NCI-H2196 (cell line): ENCODE measurements at regions not wholly inside any gene's neighbourhood (a gene's known extent, or its start where the extent isn't known, plus 50 kb on each side); places are given as distances from the start of the nearest gene placed in this dataset.
"Not testable (repeated sequence)": the region's sequence is repeated elsewhere in the genome, so short reads cannot be mapped to it uniquely, and the experiment has no call there.

ENCODE experiments used
- DNase-seq: peaks from one replicate; lab custom pipeline; 2025; ENCODE audit not compliant: unreplicated experiment; lab: John Stamatoyannopoulos, UW

DNA sequence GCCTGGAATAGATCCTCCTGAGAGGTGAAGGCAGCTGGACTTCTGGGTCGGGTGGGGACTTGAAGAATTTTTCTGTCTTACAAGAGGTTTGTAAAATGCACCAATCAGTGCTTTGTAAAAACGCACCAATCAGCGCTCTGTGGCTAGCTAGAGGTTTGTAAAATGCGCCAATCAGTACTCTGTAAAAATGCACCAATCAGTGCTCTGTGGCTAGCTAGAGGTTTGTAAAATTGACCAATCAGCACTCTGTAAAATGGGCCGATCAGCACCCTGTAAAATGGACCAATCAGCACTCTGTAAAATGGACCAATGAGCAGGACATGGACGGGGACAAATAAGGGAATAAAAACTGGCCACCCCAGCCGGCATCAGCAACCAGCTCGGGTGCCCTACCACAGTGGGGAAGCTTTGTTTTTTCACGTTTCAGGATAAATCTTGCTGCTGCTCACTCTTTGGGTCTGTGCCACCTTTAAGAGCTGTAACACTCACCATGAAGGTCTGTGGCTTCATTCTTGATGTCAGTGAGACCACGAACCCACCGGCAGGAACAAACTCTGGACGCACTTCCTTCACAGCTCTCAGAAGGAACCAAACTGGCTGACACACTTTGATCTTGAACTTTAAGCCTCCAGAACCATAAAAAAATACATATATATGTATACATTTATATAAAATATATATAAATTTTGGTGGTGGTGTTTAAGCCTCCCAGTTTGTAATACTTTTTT lies 197.8 kb upstream of the SLCO3A1 start:
- not testable (repeated sequence) for DNase-seq

DNA sequence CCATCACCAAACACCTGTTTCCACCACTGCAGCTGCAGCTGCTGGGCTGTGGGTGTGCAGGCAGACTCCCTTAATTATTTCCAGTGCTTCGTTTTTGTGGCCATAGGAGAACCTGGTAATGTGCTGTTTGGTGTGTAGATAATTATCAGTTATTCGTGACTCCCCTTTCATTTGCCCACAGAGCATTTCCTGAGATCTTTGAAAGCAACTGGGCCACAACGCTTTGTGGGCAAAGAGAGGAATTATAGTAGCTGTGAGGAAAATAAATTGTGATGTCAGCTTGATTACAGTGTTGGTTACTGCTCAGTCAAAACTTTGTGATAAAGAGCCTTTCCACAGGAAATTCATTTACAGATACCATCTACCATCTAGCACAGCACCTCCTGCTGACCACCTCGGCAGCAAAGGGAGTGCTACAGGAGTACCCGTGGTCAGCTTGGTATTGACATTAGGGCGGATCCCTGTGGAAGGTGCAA lies 193.3 kb upstream of the SLCO3A1 start:
- no peak for DNase-seq

DNA sequence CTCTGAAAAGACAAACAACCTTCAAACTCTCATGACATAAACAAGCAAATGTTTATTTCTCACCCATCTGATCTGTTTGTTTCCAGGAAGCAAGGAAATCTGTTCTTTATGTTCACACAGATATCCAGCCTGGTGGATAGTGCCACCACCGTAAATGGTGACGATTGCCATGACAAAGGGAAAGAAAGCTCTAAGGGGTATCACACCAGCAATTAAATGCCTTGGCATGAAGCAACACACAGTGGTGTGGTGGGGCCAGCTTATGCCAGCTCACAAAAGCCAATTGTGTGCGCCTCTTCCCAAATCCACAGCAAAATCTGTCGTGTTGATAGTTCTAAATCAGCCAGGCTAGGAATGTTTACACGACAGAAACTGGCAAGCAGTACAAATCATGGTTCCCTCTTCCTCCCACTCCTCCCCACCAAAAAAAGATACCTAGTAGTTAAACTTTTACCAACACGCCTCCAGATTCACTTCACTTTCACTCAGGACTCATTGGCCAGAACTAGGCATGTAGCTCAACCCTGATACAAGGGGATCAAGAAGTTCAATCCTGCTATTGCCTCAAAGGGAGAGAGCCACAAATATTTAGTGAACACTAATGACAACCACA lies 189.2 kb upstream of the SLCO3A1 start:
- no peak for DNase-seq

DNA sequence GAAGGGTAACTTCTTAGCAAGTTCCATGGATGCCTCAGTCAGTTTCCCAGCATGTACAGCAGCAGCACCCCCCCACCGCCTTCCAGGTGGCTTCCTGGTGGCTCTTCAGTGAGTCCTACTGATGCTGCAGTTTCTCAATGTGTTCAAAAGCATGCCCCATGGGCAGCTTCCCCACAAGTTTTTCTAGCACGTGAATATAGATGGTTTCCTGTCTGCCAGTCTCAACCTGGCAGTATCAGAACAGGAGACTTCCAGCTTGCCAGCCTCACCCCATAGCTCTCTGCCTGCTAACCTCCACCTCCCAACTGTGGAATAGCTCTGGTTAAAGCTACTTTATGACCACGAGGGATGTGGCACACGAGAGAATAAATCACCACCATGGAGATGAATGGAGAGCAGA lies 188.3 kb upstream of the SLCO3A1 start:
- no peak for DNase-seq

DNA sequence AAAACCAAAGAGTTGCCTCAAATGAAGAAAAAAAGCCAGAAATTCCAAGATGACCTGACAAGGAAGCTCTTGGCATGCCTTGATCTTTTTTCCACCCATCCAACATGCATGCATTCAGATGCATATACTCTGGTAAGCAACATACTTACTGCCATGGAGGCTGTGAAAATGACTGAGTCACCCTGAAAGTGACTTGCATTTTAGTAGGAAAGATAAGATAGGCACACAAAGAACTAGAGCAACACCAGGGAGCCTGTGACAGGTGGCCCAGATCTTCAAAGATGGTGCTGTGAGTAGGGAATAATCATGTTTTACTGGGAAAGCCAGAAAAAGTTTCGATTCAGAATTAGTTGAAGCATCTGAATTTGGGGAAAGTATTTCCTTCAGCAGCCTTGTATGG lies 185.1 kb upstream of the SLCO3A1 start:
- DNase-seq: no peak

DNA sequence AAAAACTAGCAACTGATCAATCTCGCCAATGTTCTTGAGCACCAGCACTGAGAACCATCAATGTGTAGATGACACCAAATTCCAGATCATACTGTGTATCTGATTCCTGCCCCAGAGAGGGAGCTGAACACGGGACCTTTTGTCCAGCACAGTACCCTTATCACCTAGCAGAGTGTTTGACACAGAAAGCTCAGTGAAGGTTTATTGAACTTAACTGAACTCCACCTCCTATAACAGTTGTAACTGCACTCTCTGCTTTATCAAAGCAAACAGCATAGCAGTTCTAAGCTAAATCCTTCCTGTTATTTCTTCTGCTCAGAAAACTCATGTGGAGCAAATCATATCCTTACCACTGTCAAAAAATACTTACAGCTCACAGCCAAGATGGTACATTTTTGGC lies 183.4 kb upstream of the SLCO3A1 start:
- DNase-seq: no peak

DNA sequence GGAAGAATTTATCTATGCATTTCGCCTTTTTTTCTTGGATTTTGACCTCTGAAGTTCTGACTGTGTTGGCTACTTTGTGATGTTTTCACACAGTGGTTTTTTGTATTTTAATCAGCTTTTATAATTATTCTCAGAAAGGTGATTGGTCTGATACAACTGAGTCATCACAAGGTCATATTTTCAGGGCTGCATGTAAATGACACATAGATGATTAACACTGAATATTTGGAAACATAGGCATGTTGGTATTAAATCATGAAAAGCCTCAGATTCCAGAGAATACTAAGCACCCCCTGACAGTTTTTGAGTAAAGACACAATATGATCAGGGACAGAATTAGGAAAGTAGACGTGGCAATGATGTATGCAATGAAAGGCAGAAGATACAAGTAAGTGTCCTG lies 175.5 kb upstream of the SLCO3A1 start:
- DNase-seq: no peak

DNA sequence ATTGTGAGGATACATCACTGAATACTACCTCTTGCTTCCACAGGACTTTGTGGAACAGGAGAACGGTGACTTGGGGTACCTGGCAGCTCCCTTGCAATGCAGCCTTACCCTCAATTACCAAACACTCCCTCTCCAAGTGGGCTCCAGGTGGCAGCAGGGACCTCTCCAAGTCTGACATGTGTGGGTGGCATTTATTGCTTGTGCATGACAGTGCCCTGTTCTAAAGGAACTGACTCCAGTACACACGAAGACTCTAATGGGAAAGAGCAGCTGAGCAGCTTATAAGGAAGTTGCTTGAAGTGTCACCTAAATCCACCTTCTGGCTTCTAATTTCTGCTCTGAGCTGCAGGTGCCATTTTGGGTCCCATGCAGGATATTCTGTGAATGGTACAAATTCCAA lies 174.1 kb upstream of the SLCO3A1 start:
- no peak for DNase-seq

DNA sequence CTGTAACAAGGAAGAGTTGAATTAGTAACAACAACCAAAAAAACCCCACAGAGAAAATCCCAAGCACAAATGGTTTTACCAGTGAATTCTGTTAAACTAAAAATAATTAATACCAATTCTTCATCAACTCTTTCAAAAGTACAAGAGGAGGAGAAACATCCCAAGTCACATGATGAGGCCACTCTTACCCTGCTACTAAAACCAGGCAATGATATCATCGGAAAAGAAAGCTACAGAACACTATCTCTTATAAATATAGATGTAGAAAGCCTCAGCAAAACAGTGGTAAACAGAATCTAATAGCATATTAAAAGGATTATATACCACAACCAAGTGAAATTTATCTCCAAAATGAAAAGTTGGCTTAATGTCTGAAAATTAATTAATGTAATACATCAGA lies 168.1 kb upstream of the SLCO3A1 start:
- DNase-seq: no peak

DNA sequence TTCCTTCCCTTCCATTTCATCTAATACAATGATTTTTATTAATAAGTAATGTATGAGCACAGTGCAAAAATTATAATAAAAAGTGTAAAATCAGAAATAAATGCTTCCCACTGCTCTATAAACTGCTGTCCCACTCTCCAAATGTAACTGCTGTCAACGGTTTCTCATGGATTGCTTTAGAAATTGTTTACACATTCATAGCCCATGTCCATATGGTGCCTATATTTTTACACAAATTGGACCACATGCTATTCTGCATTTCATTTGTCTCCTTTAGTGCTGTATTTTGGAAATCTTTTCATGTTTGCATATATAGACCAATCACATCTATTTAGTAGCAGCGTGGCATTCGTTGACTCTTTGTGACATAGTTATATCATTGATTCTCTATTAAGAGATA lies 164.7 kb upstream of the SLCO3A1 start:
- DNase-seq: no peak

DNA sequence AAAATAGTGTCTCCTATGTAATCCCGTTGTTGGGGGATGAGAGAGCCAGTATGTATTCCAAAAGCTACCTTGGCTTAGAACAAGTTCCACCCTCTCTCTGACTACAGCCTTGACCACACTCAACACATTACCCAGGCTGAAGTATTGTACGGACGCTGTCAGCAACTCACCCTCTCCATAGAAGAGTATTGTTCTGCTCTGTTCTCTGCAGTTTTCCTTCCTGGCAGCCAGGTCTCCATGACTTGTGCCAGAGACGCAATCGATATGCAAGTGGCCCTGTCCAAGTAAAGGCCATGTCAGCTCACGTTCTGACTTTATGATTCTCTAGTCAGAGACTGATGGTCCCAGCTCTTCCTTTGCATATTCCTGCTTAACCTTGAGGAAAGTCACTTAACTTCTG lies 164.1 kb upstream of the SLCO3A1 start:
- DNase-seq: no peak

DNA sequence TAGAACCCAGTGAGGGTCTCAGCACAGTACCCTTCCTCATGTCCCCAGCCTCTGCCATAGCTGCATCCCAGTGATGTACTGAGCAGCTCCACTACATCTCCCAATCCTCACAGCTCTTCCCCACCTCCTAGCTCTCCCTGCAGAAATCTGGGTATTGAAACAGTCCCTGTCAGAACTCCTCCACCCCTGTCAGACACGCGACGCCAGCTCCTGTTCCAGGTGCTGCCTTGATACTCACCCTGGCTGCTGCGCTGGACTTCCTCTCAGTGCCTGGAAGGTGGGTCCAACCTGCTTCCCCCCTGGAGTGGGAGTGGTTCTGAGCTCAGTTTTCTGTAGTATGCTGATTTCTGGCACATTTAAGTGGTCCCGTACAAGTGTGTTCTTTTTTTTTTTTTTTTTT lies 160.9 kb upstream of the SLCO3A1 start:
- DNase-seq: no peak

DNA sequence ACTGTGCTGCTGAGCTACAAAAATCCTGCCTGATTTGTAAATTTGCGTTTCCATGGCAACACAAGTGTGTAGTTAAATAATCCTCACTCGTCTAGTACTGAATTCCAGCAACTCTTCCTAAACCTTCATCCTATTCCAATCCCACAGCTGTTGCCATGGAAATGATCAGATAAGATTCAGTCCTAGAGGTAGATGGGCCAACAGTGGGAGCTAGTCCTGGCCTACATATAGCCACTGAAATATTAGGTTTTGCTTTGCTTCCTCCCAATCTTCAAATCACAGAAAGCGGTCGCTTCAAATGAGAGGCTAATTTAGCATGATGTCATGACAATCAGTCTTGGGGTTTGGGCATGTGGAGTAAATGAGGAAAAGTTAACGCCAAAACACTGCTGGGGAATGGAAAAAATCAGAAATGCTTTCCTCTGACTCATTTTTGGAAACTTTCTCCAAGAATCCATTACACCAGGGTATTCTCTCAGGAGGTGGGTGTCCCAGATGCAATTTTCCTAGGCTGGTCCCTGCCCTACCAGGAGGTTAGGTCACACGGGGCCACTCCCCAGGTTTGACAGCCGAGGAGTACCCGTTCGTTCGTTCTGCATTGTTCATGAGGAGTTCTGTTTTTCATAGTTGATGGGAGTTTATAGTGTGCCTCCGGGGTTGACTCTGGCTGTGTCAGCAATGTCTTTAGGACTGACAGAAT lies 159.2 kb upstream of the SLCO3A1 start:
- peak; percentile 14 for DNase-seq

DNA sequence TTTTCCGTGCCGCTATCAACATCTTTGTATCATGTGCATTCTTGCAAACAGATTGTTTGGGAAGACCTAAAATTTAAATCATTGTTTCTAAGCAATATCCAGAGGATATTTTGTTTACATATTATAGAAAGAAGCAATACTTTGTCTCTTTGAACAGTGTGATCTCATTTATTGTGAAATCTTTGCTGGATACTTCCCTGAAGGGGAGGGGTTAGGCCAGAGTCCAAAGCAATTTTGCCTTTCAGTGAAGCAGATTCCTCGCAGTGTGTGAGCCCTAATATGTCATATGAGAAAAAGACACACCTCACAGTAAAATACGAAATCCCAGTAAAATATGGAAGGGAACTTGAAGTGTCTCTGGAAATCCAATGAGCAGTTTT lies 158.7 kb upstream of the SLCO3A1 start:
- peak; percentile 3 for DNase-seq

DNA sequence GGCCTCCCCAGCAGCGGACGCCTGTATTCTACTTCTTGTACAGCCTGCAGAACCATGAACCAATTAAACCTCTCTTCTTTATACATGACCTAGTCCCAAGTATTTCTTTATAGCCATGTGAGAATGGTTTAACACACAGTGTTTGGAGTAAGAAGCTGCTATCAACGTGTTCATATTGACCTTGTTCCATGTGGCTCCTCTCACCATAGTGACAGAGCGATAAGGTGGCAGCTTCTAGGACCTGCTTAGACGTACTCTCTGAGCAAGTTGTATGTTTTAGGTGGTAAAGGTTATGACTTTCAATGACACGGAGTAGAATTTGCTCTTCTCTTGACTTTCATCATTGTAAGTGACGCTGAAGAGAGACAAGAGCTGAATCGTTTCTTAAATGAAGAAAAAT lies 157.7 kb upstream of the SLCO3A1 start:
- DNase-seq: no peak

DNA sequence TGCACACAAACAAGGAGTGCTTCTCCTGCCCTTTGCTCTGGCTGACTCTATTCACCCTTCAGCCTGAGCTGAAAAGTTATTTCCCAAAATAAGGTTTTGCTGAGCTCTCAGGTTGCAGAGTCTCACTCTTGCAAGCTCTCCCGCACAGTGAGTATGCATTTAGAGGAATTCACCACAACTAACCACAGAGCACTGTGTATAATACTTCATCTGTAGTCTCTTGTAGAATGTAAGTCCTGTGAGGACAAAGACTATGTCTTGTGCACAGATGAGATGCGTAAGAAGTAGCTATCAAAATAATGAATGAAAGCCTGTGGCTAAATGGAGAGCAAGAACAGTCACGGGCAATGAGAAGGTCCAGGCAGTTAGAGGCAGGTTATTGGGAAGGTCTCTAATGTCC lies 156.5 kb upstream of the SLCO3A1 start:
- no peak for DNase-seq

DNA sequence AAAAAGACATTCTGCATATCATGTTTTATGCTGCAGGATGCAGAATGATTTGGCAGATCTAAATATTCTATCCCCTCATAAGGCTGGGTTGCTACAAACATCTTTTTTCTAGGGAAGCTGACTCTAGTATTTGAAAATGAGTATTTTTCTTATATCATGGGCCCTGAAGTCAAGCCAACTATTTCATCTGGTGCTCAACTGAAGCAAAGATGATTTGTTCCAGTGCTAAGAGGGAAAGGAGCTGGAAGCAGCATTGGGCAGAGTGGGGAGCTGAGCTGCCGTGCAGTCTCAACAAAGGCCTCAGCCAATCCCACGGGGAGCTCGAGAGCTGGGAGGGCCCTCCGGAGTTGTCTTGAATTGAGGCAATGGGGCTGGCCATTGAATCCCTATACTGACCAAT lies 155.3 kb upstream of the SLCO3A1 start:
- no peak for DNase-seq

DNA sequence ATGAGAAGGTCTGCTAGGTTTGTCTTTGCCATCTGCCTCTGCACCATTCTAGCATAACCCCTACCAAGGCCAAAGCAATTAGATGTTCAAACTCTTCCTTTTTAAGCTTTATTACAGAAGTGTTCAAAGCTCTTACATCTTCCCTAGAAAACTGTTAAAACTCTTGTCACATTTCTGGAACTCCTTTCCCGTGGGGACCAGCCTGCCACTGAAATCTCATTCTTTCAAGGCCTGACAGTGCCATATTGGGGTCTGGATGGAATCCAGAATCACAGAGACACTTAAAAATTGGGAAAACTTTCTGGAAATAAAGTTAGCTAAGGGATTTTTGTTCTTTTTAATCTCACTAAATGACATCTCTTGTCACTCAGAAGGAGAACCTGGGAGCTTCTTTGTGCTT lies 153.8 kb upstream of the SLCO3A1 start:
- no peak for DNase-seq

DNA sequence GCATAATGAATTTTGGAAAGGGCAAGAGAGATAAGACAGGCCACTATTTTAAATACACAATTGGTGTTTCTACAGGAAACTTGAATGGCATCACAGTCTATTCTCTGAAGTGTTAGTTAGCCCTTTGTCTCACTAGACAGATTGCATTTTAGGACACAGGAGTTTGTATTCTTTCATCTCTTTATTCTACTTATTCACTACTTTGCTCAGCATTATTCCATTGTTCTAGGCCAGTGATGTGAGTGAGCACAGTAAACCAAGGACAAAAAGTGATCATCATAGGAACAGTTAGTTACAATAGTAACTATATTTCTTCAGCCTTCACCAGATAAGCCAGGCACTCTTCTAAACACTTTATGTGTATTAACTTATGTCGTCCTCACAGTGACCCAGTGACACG lies 150.2 kb upstream of the SLCO3A1 start:
- no peak for DNase-seq

DNA sequence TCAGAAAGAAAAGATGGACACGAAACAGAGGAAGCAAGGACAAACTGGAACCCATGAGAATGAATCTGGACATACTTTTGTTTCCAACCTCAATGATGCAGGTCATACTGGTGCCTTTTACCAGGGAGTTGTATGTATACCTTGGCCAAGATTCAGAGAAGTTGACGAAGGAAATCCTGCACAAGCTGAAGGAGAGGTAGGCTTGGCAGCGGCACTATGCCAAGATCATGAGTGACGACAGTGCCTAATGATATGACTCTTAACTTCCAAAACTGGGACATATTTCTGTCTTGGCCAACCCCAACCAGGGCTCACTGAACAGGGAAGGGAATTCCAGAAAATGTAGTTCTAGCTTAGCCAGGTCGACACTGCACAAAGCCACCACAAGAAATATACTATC lies 149.2 kb upstream of the SLCO3A1 start:
- DNase-seq: no peak

DNA sequence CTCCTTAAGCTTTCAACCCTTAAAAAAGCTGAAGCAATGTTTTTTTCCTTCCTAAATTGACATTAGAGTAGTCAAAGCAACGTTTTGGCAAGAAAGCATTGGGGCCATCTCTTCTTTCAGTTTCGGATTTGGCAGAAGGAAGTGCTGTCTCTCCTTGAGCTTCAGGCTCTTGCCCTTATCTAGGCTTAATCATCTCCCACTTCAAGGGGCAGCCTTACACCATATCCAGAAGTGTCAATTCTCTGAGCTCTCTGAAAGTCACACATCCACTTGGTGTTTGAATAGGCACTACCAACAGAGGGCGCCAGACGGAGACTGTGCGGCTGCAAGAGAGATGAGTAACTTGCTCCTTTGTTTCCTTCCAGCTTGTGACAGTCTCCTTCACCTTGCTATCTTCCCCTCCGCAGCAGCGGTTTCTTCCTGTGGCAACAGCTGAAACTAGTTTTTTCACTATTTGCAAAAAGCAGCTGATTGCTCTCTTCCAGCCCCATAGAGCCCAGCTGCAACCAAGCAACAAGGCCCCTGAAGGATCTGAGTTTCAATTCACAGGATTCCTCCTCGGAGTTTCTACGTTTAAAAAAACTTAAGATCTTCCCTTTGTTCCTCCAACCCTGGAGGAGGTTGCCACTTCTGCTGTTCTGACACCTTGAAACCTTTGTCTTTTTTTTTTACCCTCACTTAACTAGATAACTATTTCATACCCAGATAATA lies 147.0 kb upstream of the SLCO3A1 start:
- peak; percentile 73 for DNase-seq
